K562 (cell line): ENCODE measurements at regions not wholly inside any gene's neighbourhood (a gene's known extent, or its start where the extent isn't known, plus 50 kb on each side); places are given as distances from the start of the nearest gene placed in this dataset.
A peak's percentile ranks its signal among the peaks of the same experiment; 100 is the strongest.

Experiments
- BDP1 ChIP-seq: IDR thresholded peaks from 3 replicates; pipeline ENCODE4 v1.6.1; 2011; ENCODE audit not compliant: insufficient read length, insufficient read depth
- CBFB ChIP-seq: sonication (generic); formaldehyde crosslinking; IDR thresholded peaks from 2 replicates; pipeline ENCODE4 v1.4.0; 2020; ENCODE audit warnings: mild to moderate bottlenecking, missing genetic modification reagents
- FIP1L1 ChIP-seq: fragments of 200-400 bp; formaldehyde crosslinking; IDR thresholded peaks from 2 replicates; pipeline ENCODE4 v1.6.1; 2018; ENCODE audit warnings: mild to moderate bottlenecking, low read depth, low read length; ENCODE audit not compliant: poor library complexity, severe bottlenecking
- FOSL1 ChIP-seq: fragments of 200-800 bp; sonication (Bioruptor generic); conservative IDR thresholded peaks from 2 replicates; pipeline ENCODE4 v1.6.1; 2016; ENCODE audit warnings: missing genetic modification characterization, missing compliant biosample characterization
- THRAP3 ChIP-seq: fragments of 450-650 bp; IDR thresholded peaks from 2 replicates; pipeline ENCODE4 v1.6.1; 2016; ENCODE audit warnings: mild to moderate bottlenecking, inconsistent platforms, borderline replicate concordance
- ZKSCAN1 ChIP-seq: fragments of 150-350 bp; IDR thresholded peaks from 2 replicates; pipeline ENCODE4 v1.6.1; 2016; ENCODE audit warnings: low read depth, low read length
- ZNF140 ChIP-seq: fragments of 250-450 bp; sonication (Bioruptor Pico); IDR thresholded peaks from 2 replicates; pipeline ENCODE4 v1.8.0; 2021; ENCODE audit warnings: moderate library complexity, mild to moderate bottlenecking, inconsistent platforms
- TF ChIP-seq, protein P1 (sequence below), 2 experiments: fragments of 450-650 bp; IDR thresholded peaks; 2 replicates each; pipeline ENCODE4 v1.6.1; 2016; ENCODE audit warnings: mild to moderate bottlenecking in 2 of 2, borderline replicate concordance in 1 of 2, low read depth in 1 of 2, moderate library complexity in 1 of 2
- TF ChIP-seq, protein P2 (sequence below): sonication (generic); formaldehyde crosslinking; IDR thresholded peaks from 2 replicates; pipeline ENCODE4 v1.8.0; 2023; ENCODE audit warnings: mild to moderate bottlenecking, missing genetic modification reagents
- TF ChIP-seq, protein P3 (sequence below): sonication (generic); formaldehyde crosslinking; IDR thresholded peaks from 2 replicates; pipeline ENCODE4 v1.8.1; 2023; ENCODE audit warnings: mild to moderate bottlenecking, missing genetic modification reagents
- TF ChIP-seq, protein P4 (sequence below): fragments of 450-650 bp; IDR thresholded peaks from 2 replicates; pipeline ENCODE4 v1.6.1; 2017; ENCODE audit warnings: mild to moderate bottlenecking, moderate library complexity
- TF ChIP-seq, protein P5 (sequence below): fragments of 250-450 bp; sonication (Bioruptor Pico); IDR thresholded peaks from 2 replicates; pipeline ENCODE4 v1.8.0; 2021; ENCODE audit warnings: moderate library complexity, mild to moderate bottlenecking, inconsistent platforms

DNA sequence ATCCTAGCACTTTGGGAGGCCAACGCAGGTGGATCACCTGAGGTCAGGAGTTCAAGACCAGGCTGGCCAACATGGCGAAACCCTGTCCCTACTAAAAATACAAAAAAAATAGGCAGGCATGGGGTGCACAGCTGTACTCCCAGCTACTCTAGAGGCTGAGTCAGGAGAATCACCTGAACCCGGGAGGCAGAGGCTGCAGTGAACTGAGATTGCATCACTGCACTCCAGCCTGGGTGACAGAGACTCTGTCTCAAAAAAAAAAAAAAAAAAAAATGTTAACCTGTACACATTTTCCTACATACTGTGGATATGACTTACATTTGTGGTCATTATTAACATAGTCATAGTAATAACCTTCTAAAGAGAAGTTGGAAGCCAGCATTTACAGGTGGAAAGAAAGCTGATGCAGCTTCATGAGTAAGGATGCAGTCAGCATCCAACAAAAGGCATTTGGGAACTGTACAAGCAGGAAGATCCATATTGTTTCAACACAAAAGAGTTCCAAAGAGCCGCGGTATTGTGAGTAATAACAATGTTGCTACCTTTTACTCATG lies 186.2 kb downstream of the GPX5 start (continued):
- no peak for TF ChIP-seq CBFB (CRISPR knock-in tag)
- TF ChIP-seq, protein P1, sequence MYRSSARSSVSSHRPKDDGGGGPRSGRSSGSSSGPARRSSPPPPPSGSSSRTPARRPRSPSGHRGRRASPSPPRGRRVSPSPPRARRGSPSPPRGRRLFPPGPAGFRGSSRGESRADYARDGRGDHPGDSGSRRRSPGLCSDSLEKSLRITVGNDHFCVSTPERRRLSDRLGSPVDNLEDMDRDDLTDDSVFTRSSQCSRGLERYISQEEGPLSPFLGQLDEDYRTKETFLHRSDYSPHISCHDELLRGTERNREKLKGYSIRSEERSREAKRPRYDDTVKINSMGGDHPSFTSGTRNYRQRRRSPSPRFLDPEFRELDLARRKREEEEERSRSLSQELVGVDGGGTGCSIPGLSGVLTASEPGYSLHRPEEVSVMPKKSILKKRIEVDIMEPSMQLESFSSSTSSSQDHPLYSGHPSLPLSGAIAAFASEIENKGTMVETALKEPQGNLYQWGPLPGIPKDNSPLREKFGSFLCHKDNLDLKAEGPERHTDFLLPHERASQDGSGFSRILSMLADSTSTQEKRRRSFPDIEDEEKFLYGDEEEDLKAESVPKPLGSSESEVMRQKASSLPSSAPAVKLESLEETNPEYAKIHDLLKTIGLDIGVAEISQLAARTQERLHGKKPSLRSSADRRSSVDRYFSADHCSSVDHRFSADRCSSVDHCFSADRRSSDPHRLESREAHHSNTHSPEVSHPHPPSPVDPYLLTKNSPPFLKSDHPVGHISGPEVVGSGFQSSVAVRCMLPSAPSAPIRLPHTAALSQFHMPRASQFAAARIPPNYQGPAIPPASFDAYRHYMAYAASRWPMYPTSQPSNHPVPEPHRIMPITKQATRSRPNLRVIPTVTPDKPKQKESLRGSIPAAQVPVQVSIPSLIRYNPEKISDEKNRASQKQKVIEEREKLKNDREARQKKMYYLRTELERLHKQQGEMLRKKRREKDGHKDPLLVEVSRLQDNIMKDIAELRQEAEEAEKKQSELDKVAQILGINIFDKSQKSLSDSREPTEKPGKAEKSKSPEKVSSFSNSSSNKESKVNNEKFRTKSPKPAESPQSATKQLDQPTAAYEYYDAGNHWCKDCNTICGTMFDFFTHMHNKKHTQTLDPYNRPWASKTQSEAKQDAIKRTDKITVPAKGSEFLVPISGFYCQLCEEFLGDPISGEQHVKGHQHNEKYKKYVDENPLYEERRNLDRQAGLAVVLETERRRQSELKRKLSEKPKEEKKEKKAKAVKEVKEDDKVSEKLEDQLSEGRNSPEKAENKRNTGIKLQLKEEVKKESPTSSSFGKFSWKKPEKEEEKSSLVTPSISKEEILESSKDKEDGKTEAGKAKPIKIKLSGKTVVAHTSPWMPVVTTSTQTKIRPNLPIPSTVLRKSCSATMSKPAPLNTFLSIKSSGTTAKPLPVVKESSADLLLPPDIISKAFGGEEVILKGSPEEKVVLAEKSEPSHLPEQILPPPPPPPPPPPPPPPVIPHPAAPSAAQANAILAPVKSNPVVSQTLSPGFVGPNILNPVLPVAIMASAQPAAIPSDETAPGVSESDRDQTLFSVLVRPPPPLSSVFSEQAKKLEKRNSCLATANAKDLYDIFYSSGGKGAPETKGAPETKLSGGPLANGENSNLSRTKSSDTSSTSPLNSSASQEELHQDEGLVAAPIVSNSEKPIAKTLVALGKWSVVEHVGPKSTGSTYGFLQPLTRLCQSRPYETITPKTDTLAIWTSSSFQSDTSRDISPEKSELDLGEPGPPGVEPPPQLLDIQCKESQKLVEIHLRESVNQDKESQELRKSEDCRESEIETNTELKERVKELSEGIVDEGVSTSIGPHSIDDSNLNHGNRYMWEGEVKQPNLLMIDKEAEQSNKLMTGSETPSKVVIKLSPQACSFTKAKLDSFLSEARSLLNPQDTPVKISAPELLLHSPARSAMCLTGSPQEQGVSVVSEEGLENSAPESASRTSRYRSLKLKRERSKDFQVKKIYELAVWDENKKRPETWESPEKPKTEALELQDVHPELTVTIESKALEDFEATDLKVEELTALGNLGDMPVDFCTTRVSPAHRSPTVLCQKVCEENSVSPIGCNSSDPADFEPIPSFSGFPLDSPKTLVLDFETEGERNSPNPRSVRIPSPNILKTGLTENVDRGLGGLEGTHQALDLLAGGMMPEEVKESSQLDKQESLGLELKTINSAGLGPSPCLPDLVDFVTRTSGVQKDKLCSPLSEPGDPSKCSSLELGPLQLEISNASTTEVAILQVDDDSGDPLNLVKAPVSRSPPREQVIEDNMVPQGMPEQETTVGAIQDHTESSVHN (IDR thresholded peaks at IDR 0.05; ENCODE audit: borderline replicate concordance in 1 of 2, low read depth in 1 of 2) = no peak
- TF ChIP-seq, protein P2, sequence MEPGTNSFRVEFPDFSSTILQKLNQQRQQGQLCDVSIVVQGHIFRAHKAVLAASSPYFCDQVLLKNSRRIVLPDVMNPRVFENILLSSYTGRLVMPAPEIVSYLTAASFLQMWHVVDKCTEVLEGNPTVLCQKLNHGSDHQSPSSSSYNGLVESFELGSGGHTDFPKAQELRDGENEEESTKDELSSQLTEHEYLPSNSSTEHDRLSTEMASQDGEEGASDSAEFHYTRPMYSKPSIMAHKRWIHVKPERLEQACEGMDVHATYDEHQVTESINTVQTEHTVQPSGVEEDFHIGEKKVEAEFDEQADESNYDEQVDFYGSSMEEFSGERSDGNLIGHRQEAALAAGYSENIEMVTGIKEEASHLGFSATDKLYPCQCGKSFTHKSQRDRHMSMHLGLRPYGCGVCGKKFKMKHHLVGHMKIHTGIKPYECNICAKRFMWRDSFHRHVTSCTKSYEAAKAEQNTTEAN = no peak
- TF ChIP-seq, protein P3, sequence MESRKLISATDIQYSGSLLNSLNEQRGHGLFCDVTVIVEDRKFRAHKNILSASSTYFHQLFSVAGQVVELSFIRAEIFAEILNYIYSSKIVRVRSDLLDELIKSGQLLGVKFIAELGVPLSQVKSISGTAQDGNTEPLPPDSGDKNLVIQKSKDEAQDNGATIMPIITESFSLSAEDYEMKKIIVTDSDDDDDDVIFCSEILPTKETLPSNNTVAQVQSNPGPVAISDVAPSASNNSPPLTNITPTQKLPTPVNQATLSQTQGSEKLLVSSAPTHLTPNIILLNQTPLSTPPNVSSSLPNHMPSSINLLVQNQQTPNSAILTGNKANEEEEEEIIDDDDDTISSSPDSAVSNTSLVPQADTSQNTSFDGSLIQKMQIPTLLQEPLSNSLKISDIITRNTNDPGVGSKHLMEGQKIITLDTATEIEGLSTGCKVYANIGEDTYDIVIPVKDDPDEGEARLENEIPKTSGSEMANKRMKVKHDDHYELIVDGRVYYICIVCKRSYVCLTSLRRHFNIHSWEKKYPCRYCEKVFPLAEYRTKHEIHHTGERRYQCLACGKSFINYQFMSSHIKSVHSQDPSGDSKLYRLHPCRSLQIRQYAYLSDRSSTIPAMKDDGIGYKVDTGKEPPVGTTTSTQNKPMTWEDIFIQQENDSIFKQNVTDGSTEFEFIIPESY = no peak
- 0 out of 2 replicates have a peak, but pooled peaks have one; percentile 33 for TF ChIP-seq FOSL1 (tag)
- no peak for TF ChIP-seq THRAP3
- TF ChIP-seq, protein P4, sequence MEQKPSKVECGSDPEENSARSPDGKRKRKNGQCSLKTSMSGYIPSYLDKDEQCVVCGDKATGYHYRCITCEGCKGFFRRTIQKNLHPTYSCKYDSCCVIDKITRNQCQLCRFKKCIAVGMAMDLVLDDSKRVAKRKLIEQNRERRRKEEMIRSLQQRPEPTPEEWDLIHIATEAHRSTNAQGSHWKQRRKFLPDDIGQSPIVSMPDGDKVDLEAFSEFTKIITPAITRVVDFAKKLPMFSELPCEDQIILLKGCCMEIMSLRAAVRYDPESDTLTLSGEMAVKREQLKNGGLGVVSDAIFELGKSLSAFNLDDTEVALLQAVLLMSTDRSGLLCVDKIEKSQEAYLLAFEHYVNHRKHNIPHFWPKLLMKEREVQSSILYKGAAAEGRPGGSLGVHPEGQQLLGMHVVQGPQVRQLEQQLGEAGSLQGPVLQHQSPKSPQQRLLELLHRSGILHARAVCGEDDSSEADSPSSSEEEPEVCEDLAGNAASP = no peak
- TF ChIP-seq BDP1 = no peak
- TF ChIP-seq, protein P5, sequence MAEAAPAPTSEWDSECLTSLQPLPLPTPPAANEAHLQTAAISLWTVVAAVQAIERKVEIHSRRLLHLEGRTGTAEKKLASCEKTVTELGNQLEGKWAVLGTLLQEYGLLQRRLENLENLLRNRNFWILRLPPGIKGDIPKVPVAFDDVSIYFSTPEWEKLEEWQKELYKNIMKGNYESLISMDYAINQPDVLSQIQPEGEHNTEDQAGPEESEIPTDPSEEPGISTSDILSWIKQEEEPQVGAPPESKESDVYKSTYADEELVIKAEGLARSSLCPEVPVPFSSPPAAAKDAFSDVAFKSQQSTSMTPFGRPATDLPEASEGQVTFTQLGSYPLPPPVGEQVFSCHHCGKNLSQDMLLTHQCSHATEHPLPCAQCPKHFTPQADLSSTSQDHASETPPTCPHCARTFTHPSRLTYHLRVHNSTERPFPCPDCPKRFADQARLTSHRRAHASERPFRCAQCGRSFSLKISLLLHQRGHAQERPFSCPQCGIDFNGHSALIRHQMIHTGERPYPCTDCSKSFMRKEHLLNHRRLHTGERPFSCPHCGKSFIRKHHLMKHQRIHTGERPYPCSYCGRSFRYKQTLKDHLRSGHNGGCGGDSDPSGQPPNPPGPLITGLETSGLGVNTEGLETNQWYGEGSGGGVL = no peak
- TF ChIP-seq FIP1L1 = no peak
- TF ChIP-seq ZKSCAN1 = no peak
- TF ChIP-seq ZNF140 (CRISPR knock-in tag) = no peak
